COR-L47 (cell line): ENCODE measurements at regions not wholly inside any gene's neighbourhood (a gene's known extent, or its start where the extent isn't known, plus 50 kb on each side); places are given as distances from the start of the nearest gene placed in this dataset.
"Not testable (repeated sequence)": the region's sequence is repeated elsewhere in the genome, so short reads cannot be mapped to it uniquely, and the experiment has no call there.

Source experiments
- DNase-seq: peaks from one replicate; lab custom pipeline; 2025; lab: John Stamatoyannopoulos, UW

DNA sequence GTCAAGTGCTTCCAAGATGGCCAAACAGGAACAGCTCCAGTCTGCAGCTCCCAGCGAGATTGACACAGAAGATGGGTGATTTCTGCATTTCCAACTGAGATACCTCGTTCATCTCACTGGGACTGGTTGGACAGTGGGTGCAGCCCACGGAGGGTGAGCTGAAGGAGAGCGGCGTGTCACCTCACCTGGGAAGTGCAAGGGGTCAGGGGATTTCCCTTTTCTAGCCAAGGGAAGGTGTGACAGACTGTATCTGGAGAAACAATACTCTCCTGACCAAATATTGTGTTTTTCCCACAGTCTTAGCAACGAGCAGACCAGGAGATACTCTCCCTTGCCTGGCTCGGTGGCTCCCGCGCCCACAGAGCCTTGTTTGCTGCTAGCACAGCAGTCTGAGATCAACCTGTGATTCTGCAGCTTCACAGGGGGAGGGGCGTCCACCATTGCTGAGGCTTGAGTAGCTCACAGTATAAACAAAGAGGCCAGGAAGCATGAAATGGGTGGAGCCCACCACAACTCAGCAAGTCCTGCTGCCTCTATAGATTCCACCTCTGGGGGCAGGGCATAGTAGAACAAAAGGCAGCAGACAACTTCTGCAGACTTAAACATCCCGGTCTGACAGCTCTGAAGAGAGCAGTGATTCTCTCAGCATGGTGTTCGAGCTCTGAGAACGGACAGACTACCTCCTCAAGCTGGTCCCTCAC, 293.5 kb upstream of the SUCLG2 start:
- peak; percentile 60 for DNase-seq

DNA sequence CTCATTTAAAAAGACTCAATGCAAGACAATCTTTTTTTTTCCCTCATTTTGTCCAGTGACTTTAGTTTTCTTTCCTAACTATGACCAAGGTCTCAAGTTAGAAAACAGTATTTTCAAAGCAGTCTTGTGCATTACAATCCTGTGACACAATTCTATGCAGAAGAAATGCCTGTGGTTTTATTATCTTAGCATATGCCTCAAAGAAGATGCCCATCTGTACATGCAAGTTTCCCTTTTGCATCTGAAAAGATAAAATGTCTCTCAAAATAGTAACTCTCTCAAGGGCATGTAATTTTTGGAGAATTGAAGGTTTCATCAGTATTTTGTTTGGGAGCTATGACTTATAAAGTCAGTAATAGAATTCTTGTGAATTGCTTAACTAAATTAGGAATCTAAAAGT, 292.0 kb upstream of the SUCLG2 start:
- DNase-seq, result no peak

DNA sequence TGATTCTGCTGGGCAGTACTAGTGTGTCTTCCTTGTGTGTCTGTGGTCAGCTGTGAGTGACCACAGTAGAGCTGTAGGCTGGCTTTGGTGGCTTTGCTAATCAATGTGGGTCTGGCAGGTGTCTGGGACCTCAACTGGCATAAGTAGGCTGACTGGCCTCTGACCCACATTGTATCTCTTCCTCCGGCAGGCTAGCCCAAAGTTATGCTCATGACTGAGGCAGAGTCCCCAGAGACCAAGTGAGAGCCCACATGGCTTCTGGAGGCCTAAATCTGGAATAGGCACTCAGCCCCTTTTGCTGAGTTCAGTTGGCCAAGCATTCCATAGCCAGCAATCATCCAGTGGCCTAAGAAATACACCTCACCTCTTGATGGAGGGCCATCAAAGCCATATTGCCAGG, 289.1 kb upstream of the SUCLG2 start:
- no peak for DNase-seq

- no peak for DNase-seq
Observed at GRCh38 chr3:67941433-67942030, 287.1 kb upstream of the SUCLG2 start.

- no peak for DNase-seq
Observed at GRCh38 chr3:67940210-67940952, 286.0 kb upstream of the SUCLG2 start.

DNA sequence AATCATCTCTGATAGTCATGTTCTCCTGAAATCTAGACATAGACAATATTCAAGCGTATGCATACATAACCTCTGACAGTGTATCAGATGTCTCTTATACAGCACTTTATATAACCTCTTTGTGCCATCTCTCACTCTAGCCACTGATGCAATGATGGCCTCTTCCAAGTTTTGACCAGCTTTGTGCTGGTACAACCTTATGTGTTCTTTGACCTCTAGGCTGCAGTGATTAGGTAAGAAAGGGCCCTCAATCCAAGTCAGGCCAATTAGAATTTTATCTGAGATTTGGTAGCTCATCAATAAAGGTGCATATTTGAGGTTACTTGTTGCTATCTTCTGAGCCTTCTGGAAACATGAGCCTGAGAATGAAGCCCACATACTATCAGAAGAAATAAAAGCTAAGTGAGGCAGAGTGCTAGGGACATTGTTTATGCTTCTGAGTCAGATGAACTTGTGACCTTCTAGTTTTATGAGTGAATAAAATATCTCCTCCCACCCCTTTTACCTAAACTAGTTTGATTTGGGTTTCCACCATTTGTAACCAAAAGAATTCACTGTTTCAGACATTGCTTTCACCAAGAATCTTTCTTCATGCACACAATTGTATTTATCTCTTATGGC, 283.2 kb upstream of the SUCLG2 start:
- no peak for DNase-seq

DNA sequence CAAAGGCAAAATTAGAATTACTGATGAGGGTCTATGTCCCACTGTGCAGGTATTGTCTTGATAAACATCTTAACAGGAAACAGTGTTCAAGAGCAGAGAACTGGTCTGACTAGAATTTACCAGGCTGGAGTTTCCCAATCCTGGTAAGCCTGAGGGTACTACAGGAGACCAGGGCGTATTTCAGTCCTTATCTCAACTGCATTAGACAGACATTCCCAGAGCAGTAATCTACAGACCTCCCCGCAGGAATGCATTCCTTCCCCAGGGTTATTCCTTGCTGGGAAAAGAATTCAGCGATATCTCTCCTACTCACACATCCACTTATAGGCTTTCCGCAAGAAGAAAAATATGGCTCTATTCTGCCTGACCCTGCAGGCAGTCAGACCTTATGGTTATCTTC, 276.0 kb upstream of the SUCLG2 start:
- not testable (repeated sequence) for DNase-seq

DNA sequence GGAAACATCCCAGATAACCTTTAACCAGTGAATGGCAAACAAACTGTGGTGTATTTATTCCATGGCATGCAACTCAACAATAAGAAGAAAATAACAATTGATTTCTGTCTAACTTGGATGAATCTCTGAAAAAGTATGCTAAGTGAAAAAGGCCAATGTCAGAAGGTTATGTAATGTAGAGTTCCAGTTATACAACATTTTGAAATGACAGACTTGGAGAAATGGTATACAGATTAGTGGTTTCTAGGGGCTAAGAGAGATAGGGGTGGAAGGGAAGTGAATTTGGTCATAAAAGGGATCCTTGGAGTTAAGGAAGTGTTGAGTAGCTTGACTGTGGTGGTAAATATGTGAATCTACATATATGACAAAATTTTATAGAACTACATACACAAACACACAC, 269.4 kb upstream of the SUCLG2 start:
- no peak for DNase-seq

DNA sequence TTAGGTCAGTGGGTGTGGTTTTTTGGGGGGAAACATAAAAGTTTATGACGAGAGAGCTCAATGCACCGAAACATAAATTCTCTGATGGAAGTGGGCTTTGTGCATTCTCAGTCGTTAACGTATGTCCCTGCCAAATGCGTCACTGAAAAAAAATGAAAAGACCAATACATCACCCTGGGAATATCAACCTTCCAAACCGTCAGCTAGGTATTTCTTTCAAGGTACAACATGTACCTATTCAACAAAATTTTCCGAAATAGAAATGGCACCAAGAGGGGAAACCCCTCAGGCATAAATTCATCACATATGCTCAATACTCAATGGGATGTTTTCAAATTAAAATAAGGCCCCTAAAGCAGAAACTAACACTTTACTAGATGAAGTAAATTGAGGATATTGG, 266.6 kb upstream of the SUCLG2 start:
- no peak for DNase-seq

GRCh38 chr3:67920311-67920710, 265.9 kb upstream of the SUCLG2 start:
- no peak for DNase-seq

DNA sequence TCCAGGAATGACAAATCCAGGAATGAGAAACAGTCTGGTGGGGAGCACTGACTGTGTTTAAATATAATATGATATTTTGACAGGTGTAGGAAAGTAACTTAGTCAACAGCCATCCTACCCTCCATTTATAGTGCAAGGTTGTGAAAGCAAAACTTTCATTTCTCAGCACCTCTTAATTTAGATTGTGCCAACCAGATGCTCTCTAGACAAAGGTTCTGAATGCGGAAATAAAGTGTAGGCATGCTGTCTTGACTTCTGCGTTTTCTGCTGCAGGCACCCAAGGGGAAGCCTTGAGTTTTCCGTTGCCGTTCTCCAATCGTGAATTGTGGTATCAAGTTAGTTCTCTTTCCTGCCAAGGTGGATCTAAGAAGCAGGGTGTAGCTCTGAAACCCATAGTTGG, 261.9 kb upstream of the SUCLG2 start:
- DNase-seq, result no peak

- DNase-seq, result no peak
Observed at GRCh38 chr3:67907735-67908134, 253.3 kb upstream of the SUCLG2 start.

- DNase-seq, result no peak
Observed at GRCh38 chr3:67906261-67906660, 251.8 kb upstream of the SUCLG2 start.

- DNase-seq, result peak; percentile 31
Observed at GRCh38 chr3:67901681-67902080, 247.3 kb upstream of the SUCLG2 start.

DNA sequence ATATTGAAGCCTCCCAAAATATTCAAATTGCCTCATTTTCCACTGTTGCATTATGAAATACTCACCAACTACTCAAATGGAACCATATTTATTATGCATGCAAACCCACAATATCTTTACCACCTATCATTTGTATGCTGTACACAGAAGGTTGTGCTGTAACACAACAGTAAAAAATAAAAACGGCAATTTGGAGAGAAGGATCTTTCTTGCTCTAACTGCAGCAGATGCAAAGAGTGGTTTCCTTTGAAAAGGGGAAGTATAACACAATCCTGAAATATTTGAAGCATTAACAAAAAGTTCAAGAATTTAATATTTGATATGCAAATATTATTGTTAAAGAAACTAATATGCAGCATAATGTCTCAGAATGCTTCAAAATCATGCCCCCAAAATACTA, 244.5 kb upstream of the SUCLG2 start:
- no peak for DNase-seq

DNA sequence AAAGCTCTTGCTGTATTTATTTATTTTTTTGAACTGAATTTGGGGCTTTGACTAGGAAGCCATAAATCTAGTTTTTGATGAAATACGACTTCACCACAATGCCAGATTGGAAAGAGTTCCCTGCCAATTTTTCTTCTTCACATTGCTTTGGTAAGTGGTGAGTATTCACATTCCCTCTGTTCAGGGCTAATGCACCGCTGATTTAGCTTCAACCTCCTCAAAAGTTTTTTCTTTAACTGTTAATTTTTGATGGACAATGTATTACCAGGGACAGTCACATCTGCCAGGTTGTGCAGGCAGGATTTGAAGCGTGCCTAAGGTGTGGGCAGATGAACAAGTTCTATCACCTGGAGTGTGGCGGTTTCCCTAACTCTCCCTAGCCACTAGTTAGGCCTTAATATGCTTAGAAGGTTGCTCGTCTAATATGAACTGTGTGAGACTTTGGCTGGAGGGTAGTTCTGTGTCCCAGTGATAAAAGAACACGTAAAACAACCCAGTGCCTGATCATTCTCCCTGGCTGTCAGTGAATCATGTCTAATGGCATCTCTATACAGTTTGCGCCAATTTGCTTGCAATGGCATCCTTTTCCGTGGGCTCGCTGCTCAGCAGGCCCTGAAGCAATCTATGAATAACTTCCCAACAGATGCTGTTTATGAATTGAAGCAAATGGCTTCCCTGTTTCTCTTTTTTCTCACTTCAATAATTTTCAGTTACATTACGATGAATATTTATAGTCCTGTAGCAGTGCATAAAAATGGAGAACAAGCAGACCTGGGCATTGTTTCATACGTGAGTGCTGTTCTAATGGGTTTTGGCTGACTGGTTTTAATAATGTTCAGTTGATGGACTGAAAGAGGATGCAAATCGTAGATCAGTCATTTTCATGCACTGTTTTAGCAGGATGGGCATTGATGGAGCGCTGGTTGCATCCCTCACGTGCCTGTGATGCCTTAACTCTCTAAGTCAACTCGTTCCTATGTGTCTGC, 243.2 kb upstream of the SUCLG2 start:
- DNase-seq, result no peak

DNA sequence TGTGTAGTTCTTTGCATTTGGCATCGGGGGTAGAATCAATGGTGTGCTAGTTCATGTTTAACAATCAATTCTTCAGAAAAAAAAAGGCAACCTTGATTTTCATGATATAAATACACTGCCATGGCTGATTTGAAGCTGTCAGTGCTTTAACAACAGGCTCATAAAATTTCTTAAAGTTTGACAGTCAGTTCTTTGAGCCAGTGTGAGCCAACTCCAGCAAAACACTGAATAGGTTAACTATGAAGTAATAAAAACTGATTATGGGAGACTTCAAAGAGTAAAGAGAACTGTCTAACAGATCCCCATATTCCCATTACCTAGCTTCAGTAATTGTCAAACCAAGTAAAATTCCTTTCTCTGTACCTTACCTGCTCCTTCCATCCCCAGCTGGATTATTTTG, 241.7 kb upstream of the SUCLG2 start:
- no peak for DNase-seq

DNA sequence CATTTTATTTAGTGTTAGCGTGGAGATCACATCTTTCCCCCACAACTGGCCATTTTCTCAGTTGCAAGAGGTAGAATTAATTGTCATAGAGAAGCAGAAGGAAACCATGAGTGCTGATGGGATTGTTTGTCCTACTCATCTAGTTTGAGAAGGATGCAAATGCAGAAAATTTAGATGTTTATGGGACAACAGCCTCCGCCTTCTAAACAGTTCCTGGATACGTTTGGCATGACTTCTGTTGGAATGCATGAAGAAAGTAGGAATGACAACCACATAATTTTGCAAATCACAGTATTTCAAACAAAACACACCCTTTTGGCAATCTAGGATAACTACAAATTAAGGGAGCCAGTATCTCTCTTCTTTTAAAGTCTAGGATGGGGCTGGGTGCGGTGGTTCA, 240.1 kb upstream of the SUCLG2 start:
- DNase-seq, result no peak

GRCh38 chr3:67884345-67884744, 229.9 kb upstream of the SUCLG2 start:
- no peak for DNase-seq

- no peak for DNase-seq
Observed at GRCh38 chr3:67883766-67884165, 229.4 kb upstream of the SUCLG2 start.

DNA sequence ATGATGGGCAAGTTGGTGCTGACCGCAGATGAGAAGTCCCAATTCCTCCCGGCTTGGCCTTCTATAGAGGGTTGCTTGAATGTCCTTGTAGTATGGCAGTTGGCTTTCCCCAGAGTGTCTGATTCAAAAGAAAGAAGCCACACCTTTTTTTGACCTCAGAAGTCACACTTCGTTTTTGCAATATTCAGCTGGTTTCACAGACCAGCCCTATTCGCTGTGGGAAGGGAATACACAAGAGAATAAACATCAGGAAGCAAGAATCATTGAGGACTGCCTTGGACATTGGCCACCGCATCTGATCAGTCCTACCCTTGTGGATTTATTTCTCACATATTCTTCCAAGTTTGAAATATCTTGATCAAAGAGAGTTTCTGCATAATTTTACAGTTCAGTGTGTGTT, 228.6 kb upstream of the SUCLG2 start:
- DNase-seq, result no peak

DNA sequence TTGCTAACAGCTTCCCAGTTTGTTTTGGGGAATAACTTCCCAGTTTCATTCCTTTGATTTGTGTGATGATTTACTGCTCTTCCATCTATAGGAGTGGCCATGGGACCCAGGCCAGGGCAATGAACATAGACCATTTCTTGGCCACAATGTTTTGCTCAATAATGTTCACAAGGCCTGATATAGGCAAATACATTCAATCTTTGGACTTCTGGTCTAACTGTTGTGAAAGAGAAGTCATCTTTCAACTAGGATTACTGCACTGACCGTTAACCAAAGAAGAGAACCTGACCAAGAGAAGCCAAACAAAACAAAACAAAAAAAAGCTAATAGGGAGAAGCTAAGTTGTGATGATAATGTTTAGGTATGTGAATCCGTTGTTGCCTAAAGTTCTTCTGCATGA, 221.8 kb upstream of the SUCLG2 start:
- DNase-seq, result no peak
